B cell (primary cell): ENCODE measurements at regions not wholly inside any gene's neighbourhood (a gene's known extent, or its start where the extent isn't known, plus 50 kb on each side); places are given as distances from the start of the nearest gene placed in this dataset.

Source experiments
- ATAC-seq: fragments of 200-7000 bp; cut with Tn5 transposase; one replicate; pipeline ENCODE4 v1.10.0; 2021; ENCODE audit warnings: low read depth, mild to moderate bottlenecking, moderate number of reproducible peaks, moderate library complexity
- CTCF ChIA-PET: fragments of 350-600 bp; sonication (Branson Sonifier 250); formaldehyde crosslinking; loops from one replicate; lab custom pipeline; 2021; ENCODE audit warnings: antibody characterized with exemption, inconsistent platforms; lab: Charles Lee
- POLR2A ChIA-PET: fragments of 350-600 bp; sonication (Branson Sonifier 250); formaldehyde crosslinking; loops from one replicate; lab custom pipeline; 2021; ENCODE audit warnings: antibody characterized with exemption; lab: Charles Lee
- DNase-seq: peaks from one replicate; pipeline ENCODE4 v3.0.0; 2013
- H2AFZ ChIP-seq: 2 replicates; pipeline ENCODE4 v1.6.1; 2012; ENCODE audit warnings: mild to moderate bottlenecking, low read depth, low read length; ENCODE audit not compliant: insufficient read depth, poor library complexity, severe bottlenecking
- H3K27ac ChIP-seq, 2 donors: 1 replicate in 1 of 2; 2 replicates in 1 of 2; pipeline ENCODE4 v1.5.1; 2012 to 2013; ENCODE audit warnings: low read length in 2 of 2, mild to moderate bottlenecking in 2 of 2, moderate library complexity in 1 of 2
- H3K27me3 ChIP-seq, 4 experiments: fragments of 200-600 bp in 1 of 4; sonication (generic) in 1 of 4; replicated peaks in 1 of 4; 1 replicate in 2 of 4; 2 replicates in 2 of 4; pipeline versions ENCODE4 v1.6.1 to v1.7.0; 2013 to 2016; ENCODE audit warnings: low read length in 3 of 4, mild to moderate bottlenecking in 2 of 4, mixed read lengths in 1 of 4, moderate library complexity in 1 of 4; ENCODE audit not compliant: insufficient read depth in 4 of 4, control insufficient read depth in 3 of 4; ENCODE audit errors: control extremely low read depth in 1 of 4
- H3K36me3 ChIP-seq, 2 experiments: replicated peaks in 1 of 2; 1 replicate in 1 of 2; 2 replicates in 1 of 2; pipeline versions ENCODE4 v1.6.1 to v1.7.1; 2013; ENCODE audit warnings: low read length in 1 of 2; ENCODE audit not compliant: insufficient read depth in 2 of 2, control insufficient read depth in 1 of 2; ENCODE audit errors: control extremely low read depth in 1 of 2, extremely low read depth in 1 of 2
- H3K4me1 ChIP-seq, 2 donors: fragments of 200-600 bp in 1 of 2; sonication (generic) in 1 of 2; 1 replicate in 1 of 2; 2 replicates in 1 of 2; pipeline versions ENCODE4 v1.5.1 to v1.6.1; 2013 to 2017; ENCODE audit warnings: low read length in 2 of 2; ENCODE audit not compliant: control insufficient read depth in 2 of 2, insufficient read depth in 2 of 2
- H3K4me2 ChIP-seq: replicated peaks from 2 replicates; pipeline ENCODE3; 2012; ENCODE audit warnings: mild to moderate bottlenecking, low read depth, low read length; ENCODE audit not compliant: poor library complexity, severe bottlenecking
- H3K4me3 ChIP-seq, 5 experiments: fragments of 200-600 bp in 1 of 5; sonication (generic) in 1 of 5; 1 replicate in 3 of 5; 2 replicates in 2 of 5; pipeline versions ENCODE4 v1.5.1 to v1.7.0; 2011 to 2016; ENCODE audit warnings: low read length in 4 of 5, mild to moderate bottlenecking in 4 of 5, low read depth in 2 of 5, control low read depth in 1 of 5, moderate library complexity in 1 of 5; ENCODE audit not compliant: insufficient read depth in 1 of 5; ENCODE audit errors: control extremely low read depth in 1 of 5, extremely low read depth in 1 of 5
- H3K79me2 ChIP-seq: fragments of 200-600 bp; sonication (generic); one replicate; pipeline ENCODE4 v1.6.0; 2016; ENCODE audit warnings: low read length; ENCODE audit not compliant: control insufficient read depth, insufficient read depth
- H3K9ac ChIP-seq: fragments of 200-600 bp; sonication (generic); 2 replicates; pipeline ENCODE4 v1.6.1; 2017; ENCODE audit warnings: mild to moderate bottlenecking, low read length, moderate library complexity
- H3K9me3 ChIP-seq, 3 donors: one replicate each; pipeline versions ENCODE4 v1.6.1 to v1.7.1; 2013; ENCODE audit warnings: low read length in 2 of 3; ENCODE audit not compliant: control insufficient read depth in 2 of 3, insufficient read depth in 1 of 3; ENCODE audit errors: control extremely low read depth in 1 of 3
- H4K20me1 ChIP-seq: 2 replicates; pipeline ENCODE4 v1.6.0; 2012; ENCODE audit warnings: mild to moderate bottlenecking, low read length; ENCODE audit not compliant: insufficient read depth, control insufficient read depth, poor library complexity, severe bottlenecking
- H3K27ac Mint-ChIP-seq: one replicate; pipeline ENCODE4 v1.8.0; 2021; ENCODE audit warnings: mixed read lengths
- H3K27me3 Mint-ChIP-seq: one replicate; pipeline ENCODE4 v1.8.0; 2021; ENCODE audit warnings: mixed read lengths
- H3K4me1 Mint-ChIP-seq: one replicate; pipeline ENCODE4 v1.8.0; 2021; ENCODE audit warnings: mixed read lengths
- H3K4me3 Mint-ChIP-seq: one replicate; pipeline ENCODE4 v1.8.0; 2021; ENCODE audit warnings: mixed read lengths
- H3K9me3 Mint-ChIP-seq: one replicate; pipeline ENCODE4 v1.8.0; 2022; ENCODE audit warnings: mixed read lengths; ENCODE audit not compliant: insufficient read depth
- EZH2 ChIP-seq: IDR thresholded peaks from 2 replicates; pipeline ENCODE4 v1.6.1; 2012; ENCODE audit warnings: borderline replicate concordance, low read depth, mild to moderate bottlenecking, moderate library complexity, low read length; ENCODE audit not compliant: insufficient read depth, poor library complexity, severe bottlenecking
- WGBS: methylation state at CpG from one replicate; pipeline ENCODE4 v1.1.5; 2013; ENCODE audit warnings: missing lambda C conversion rate; ENCODE audit not compliant: insufficient coverage; 5-methylcytosine and 5-hydroxymethylcytosine counted together
- intact Hi-C: fragments of 100-400 bp; cut with micrococcal nuclease; formaldehyde crosslinking; loops from one replicate; pipeline ENCODE4 v1.10.0; 2022
- TF ChIP-seq, protein P1 (sequence below): fragments of 200-600 bp; IDR thresholded peaks from one replicate; pipeline ENCODE4 v1.8.0; 2022; ENCODE audit warnings: antibody characterized with exemption, mild to moderate bottlenecking

DNA sequence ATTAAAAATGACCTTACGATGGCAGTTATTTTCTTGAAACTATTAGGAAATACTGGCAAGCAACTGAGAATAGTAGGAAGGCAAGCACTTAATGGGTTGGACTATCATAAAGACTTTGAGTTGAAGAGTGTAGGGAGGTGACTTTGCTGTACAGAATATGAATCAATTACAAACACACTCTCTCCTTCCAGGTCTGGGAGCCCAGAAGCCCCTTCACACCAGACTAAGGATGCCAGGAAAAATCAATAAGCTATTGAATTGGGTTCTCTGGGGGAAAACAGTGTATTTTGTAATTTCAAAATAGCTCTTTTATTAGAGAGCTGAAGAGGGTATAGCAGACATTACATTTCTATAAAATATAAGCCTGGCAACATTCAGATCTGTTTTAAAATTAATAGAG, 736.4 kb downstream of the NOVA1 start:
- H2AFZ ChIP-seq: no peak overlapping the region
- ATAC-seq (no peak), DNase-seq (no peak)
- Mint-ChIP-seq H3K4me1 (no peaks in the 10 kb centered on the region), H3K27ac (no peak overlapping the region), H3K27me3 (no peaks in the 10 kb centered on the region), H3K9me3 (peaks cover 3% of the 10 kb centered on the region), H3K4me3 (no peak overlapping the region)
- intact Hi-C loops: no loop called here
- no peak overlapping the region for H3K9ac ChIP-seq
- no peaks in the 10 kb centered on the region for H3K79me2 ChIP-seq
- no peaks in the 10 kb centered on the region for H3K4me1 ChIP-seq
- no peak overlapping the region for H3K4me3 ChIP-seq
- no peaks in the 10 kb centered on the region for H3K9me3 ChIP-seq
- no peaks in the 10 kb centered on the region for H4K20me1 ChIP-seq
- CTCF ChIA-PET: no interaction called here
- no CpG with 5 or more reads among the region's 1 CpG for WGBS
- no peak overlapping the region for H3K4me2 ChIP-seq
- H3K27ac ChIP-seq: no peak overlapping the region
- no peak for TF ChIP-seq EZH2
- POLR2A ChIA-PET: no interaction called here
- no peaks in the 10 kb centered on the region for H3K27me3 ChIP-seq
- no peaks in the 10 kb centered on the region for H3K36me3 ChIP-seq

DNA sequence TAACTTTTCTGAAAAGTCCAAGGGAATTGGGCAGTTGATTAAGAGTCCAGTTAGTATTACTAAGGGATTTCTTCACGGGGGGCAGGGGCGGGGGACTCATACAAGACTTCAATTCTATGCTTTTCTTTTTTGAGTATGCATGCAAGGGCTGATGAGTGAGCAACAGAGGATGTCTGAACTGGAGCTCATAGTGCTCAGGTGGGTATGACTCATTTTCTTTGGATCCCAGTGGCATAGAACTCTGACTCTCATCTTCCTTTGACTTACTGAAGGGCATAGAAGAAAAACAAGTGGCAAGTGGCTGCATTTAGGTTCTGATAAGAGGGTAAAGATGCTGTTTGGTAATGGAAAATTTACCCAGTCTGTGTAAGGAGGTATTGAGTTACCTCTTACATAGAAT, 749.2 kb downstream of the NOVA1 start:
- no peaks in the 10 kb centered on the region for H3K4me1 Mint-ChIP-seq
- no peak overlapping the region for H3K9ac ChIP-seq
- H3K4me3 ChIP-seq: no peak overlapping the region
- no peak for TF ChIP-seq EZH2
- TF ChIP-seq, protein P1, sequence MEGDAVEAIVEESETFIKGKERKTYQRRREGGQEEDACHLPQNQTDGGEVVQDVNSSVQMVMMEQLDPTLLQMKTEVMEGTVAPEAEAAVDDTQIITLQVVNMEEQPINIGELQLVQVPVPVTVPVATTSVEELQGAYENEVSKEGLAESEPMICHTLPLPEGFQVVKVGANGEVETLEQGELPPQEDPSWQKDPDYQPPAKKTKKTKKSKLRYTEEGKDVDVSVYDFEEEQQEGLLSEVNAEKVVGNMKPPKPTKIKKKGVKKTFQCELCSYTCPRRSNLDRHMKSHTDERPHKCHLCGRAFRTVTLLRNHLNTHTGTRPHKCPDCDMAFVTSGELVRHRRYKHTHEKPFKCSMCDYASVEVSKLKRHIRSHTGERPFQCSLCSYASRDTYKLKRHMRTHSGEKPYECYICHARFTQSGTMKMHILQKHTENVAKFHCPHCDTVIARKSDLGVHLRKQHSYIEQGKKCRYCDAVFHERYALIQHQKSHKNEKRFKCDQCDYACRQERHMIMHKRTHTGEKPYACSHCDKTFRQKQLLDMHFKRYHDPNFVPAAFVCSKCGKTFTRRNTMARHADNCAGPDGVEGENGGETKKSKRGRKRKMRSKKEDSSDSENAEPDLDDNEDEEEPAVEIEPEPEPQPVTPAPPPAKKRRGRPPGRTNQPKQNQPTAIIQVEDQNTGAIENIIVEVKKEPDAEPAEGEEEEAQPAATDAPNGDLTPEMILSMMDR: no peak
- no peak overlapping the region for H3K4me2 ChIP-seq
- no peak overlapping the region for H3K27ac Mint-ChIP-seq
- H3K36me3 ChIP-seq: no peaks in the 10 kb centered on the region
- H4K20me1 ChIP-seq: no peaks in the 10 kb centered on the region
- POLR2A ChIA-PET: no interaction called here
- H3K4me3 Mint-ChIP-seq: no peak overlapping the region
- no peaks in the 10 kb centered on the region for H3K27me3 ChIP-seq
- no CpG with 5 or more reads among the region's 2 CpGs for WGBS
- CTCF ChIA-PET: no interaction called here
- no peaks in the 10 kb centered on the region for H3K27me3 Mint-ChIP-seq
- no peaks in the 10 kb centered on the region for H3K79me2 ChIP-seq
- no peak overlapping the region for H3K27ac ChIP-seq
- no peaks in the 10 kb centered on the region for H3K9me3 Mint-ChIP-seq
- ATAC-seq (no peak), DNase-seq (no peak)
- intact Hi-C loops: no loop called here
- no peaks in the 10 kb centered on the region for H3K4me1 ChIP-seq
- H2AFZ ChIP-seq: no peak overlapping the region
- H3K9me3 ChIP-seq: no peaks in the 10 kb centered on the region
